Smooth muscle cell (in vitro differentiated cells): ENCODE measurements at regions not wholly inside any gene's neighbourhood (a gene's known extent, or its start where the extent isn't known, plus 50 kb on each side); places are given as distances from the start of the nearest gene placed in this dataset.

Experiments
- DNase-seq: peaks from one replicate; lab custom pipeline; 2025; ENCODE audit not compliant: unreplicated experiment; lab: John Stamatoyannopoulos, UW
- H2AFZ ChIP-seq: fragments of 200-600 bp; sonication (generic); 2 replicates; pipeline ENCODE4 v1.6.0; 2016; ENCODE audit warnings: antibody characterized with exemption, low read depth, mild to moderate bottlenecking
- H3F3A ChIP-seq: fragments of 200-600 bp; sonication (generic); 2 replicates; pipeline ENCODE4 v1.6.0; 2017; ENCODE audit warnings: antibody characterized with exemption, low read depth
- H3K27ac ChIP-seq: fragments of 200-600 bp; sonication (generic); 2 replicates; pipeline ENCODE4 v1.5.1; 2016; ENCODE audit warnings: low read depth, mild to moderate bottlenecking
- H3K27me3 ChIP-seq: fragments of 200-600 bp; sonication (generic); 2 replicates; pipeline ENCODE4 v1.6.1; 2016; ENCODE audit warnings: low read depth, mild to moderate bottlenecking
- H3K36me3 ChIP-seq: fragments of 200-600 bp; sonication (generic); 2 replicates; pipeline ENCODE4 v1.5.1; 2016; ENCODE audit warnings: low read depth
- H3K4me1 ChIP-seq: fragments of 200-600 bp; sonication (generic); 2 replicates; pipeline ENCODE4 v1.5.1; 2016; ENCODE audit warnings: low read depth
- H3K4me2 ChIP-seq: fragments of 200-600 bp; sonication (generic); 2 replicates; pipeline ENCODE4 v1.6.0; 2016; ENCODE audit warnings: mild to moderate bottlenecking
- H3K4me3 ChIP-seq: fragments of 200-600 bp; sonication (generic); 2 replicates; pipeline ENCODE4 v1.5.1; 2016; ENCODE audit warnings: mild to moderate bottlenecking
- H3K79me2 ChIP-seq: fragments of 200-600 bp; sonication (generic); 2 replicates; pipeline ENCODE4 v1.6.0; 2016; ENCODE audit warnings: low read depth, mild to moderate bottlenecking
- H3K9ac ChIP-seq: fragments of 200-600 bp; sonication (generic); 2 replicates; pipeline ENCODE4 v1.6.0; 2016; ENCODE audit warnings: low read depth
- H3K9me3 ChIP-seq: fragments of 200-600 bp; sonication (generic); replicated peaks from 2 replicates; pipeline ENCODE4 v1.5.1; 2016; ENCODE audit warnings: low read depth
- H4K20me1 ChIP-seq: fragments of 200-600 bp; sonication (generic); 2 replicates; pipeline ENCODE4 v1.6.0; 2016; ENCODE audit warnings: low read depth
- CTCF ChIP-seq: fragments of 200-600 bp; sonication (generic); IDR thresholded peaks from 2 replicates; pipeline ENCODE4 v1.5.1; 2017; ENCODE audit warnings: borderline replicate concordance, mild to moderate bottlenecking, antibody characterized with exemption; ENCODE audit not compliant: insufficient read depth, poor library complexity, severe bottlenecking
- WGBS: methylation state at CpG from one replicate; pipeline ENCODE4 v1.1.7; 2016; ENCODE audit warnings: low lambda C conversion rate; 5-methylcytosine and 5-hydroxymethylcytosine counted together

GRCh38 chr9:27752069-27752468, 178.8 kb upstream of the C9orf72 start:
- no peaks in the 10 kb centered on the region for H3F3A ChIP-seq
- H3K27ac ChIP-seq = no peak overlapping the region
- H3K4me2 ChIP-seq = no peak overlapping the region
- WGBS = 94% methylated on average over 4 of the region's 4 CpGs
- no peak overlapping the region for H2AFZ ChIP-seq
- no peaks in the 10 kb centered on the region for H3K27me3 ChIP-seq
- no peak overlapping the region for H3K4me3 ChIP-seq
- no peaks in the 10 kb centered on the region for H3K79me2 ChIP-seq
- no peak for TF ChIP-seq CTCF
- no peaks in the 10 kb centered on the region for H3K9me3 ChIP-seq
- H3K36me3 ChIP-seq = no peaks in the 10 kb centered on the region
- no peaks in the 10 kb centered on the region for H3K4me1 ChIP-seq
- H4K20me1 ChIP-seq = no peaks in the 10 kb centered on the region
- DNase-seq = no peak
- H3K9ac ChIP-seq = no peak overlapping the region

DNA sequence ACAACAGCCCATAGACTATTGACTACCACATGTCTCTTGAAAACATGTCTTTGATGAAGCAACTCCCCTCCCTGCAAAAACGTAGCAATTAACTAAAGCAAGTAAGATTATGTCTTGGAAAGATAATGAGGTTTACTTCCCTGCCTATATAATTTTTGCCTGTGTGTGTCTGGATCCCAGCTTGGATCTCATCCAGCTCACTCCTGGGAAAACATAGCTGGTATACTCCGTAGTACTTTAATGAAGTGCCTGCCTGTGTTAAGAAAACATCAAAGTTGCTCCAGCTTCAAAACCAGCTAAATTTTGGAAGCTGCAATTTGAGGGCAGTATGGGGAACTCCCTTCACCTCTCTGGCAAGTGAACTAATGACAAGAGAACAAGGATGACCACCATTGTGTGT, 182.6 kb upstream of the C9orf72 start:
- no peak for DNase-seq
- no peaks in the 10 kb centered on the region for H4K20me1 ChIP-seq
- no peak for TF ChIP-seq CTCF
- H3K9ac ChIP-seq = no peak overlapping the region
- no peaks in the 10 kb centered on the region for H3K9me3 ChIP-seq
- no peaks in the 10 kb centered on the region for H3F3A ChIP-seq
- H3K79me2 ChIP-seq = no peaks in the 10 kb centered on the region
- H2AFZ ChIP-seq = no peak overlapping the region
- no peaks in the 10 kb centered on the region for H3K4me1 ChIP-seq
- no peaks in the 10 kb centered on the region for H3K36me3 ChIP-seq
- H3K27ac ChIP-seq = no peak overlapping the region
- no peaks in the 10 kb centered on the region for H3K27me3 ChIP-seq
- no peak overlapping the region for H3K4me2 ChIP-seq
- no peak overlapping the region for H3K4me3 ChIP-seq
- WGBS = 36% methylated on average over 2 of the region's 2 CpGs

DNA sequence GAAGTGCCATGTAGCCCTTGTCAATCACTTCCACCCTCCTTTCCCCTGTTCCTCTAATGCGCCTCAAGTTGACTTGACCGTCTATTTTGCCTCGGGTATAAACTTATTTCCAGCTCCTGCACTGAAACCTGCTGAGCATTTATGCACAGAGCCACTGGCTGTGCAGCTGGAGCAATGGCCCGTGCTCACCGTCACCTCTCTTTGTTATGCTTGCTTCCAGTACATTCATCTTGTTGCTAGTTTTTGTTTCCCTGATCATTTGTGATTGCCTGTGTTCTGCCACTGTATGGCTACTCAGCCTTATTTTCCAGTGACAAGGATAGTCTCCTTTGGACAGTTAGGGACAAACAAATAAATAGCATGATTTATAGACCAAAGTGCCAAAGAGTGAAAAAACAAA, 183.1 kb upstream of the C9orf72 start:
- H3K4me3 ChIP-seq = no peak overlapping the region
- H3K4me1 ChIP-seq = no peaks in the 10 kb centered on the region
- H2AFZ ChIP-seq = no peak overlapping the region
- no peaks in the 10 kb centered on the region for H3F3A ChIP-seq
- H3K79me2 ChIP-seq = no peaks in the 10 kb centered on the region
- H3K9ac ChIP-seq = no peak overlapping the region
- no peak for TF ChIP-seq CTCF
- no peaks in the 10 kb centered on the region for H3K27me3 ChIP-seq
- no peaks in the 10 kb centered on the region for H3K9me3 ChIP-seq
- DNase-seq = no peak
- H4K20me1 ChIP-seq = no peaks in the 10 kb centered on the region
- no peak overlapping the region for H3K27ac ChIP-seq
- WGBS = 93% methylated on average over 5 of the region's 5 CpGs
- H3K4me2 ChIP-seq = no peak overlapping the region
- no peaks in the 10 kb centered on the region for H3K36me3 ChIP-seq

- Histone ChIP-seq H3K27ac (no peak overlapping the region), H3K4me1 (peaks cover 5% of the 10 kb centered on the region), H3K79me2 (no peaks in the 10 kb centered on the region), H3K4me2 (no peak overlapping the region), H3K27me3 (no peaks in the 10 kb centered on the region), H4K20me1 (no peaks in the 10 kb centered on the region), H2AFZ (no peak overlapping the region), H3F3A (peaks cover 4% of the 10 kb centered on the region), H3K4me3 (no peak overlapping the region), H3K36me3 (no peaks in the 10 kb centered on the region), H3K9ac (no peak overlapping the region), H3K9me3 (no peaks in the 10 kb centered on the region)
- no peak for TF ChIP-seq CTCF
- 86% methylated on average over 7 of the region's 7 CpGs for WGBS
- DNase-seq = no peak
These were observed 190.6 kb upstream of the C9orf72 start for GRCh38 chr9:27763831-27764230.
